ENCODE measurements at regions not wholly inside any gene's neighbourhood (a gene's known extent, or its start where the extent isn't known, plus 50 kb on each side); places are given as distances from the start of the nearest gene placed in this dataset.

GRCh38 chr6:51024126-51024525, 205.5 kb downstream of the TFAP2B start (continued):
- TF ChIP-seq, protein P1, sequence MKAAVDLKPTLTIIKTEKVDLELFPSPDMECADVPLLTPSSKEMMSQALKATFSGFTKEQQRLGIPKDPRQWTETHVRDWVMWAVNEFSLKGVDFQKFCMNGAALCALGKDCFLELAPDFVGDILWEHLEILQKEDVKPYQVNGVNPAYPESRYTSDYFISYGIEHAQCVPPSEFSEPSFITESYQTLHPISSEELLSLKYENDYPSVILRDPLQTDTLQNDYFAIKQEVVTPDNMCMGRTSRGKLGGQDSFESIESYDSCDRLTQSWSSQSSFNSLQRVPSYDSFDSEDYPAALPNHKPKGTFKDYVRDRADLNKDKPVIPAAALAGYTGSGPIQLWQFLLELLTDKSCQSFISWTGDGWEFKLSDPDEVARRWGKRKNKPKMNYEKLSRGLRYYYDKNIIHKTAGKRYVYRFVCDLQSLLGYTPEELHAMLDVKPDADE (IDR thresholded peaks at IDR 0.05): no peak
- TF ChIP-seq POLR2AphosphoS5 (IDR thresholded peaks at IDR 0.05; ENCODE audit: low read depth) (no peak), NANOG (IDR thresholded peaks at IDR 0.05; ENCODE audit: borderline replicate concordance) (no peak)

DNA sequence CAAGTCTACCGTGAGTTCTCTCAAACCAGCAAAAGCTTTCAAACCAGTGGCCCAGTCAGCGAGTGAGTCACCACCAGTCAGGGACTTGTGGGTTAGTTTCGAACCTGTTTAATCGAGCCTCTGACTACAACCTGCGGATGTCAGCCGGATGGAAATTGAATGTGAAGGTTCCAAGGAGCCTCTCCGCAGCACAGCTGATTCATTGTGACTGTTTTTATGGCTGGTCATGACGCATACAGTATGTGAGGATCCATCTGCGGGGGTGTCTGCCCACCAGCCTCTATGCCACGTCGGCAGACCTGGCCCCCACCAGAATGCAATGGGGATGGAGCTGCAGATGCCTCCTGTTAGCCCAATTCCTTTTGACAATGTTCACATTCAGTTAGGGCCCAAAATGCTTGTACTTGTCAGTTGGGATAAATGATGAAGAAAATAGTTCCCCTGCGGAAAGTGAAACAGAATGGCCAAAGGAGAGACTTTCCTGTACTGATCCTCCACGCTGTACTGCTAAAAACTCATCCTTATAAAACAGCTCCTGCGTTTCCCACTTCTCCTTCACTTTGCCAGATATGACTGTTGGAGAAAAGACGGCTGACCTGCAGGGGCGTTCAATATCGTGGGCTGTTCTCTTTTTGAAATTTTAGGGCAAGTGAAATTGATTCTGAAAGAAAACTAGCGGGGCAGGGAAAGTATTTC, 206.6 kb downstream of the TFAP2B start:
- H3K4me1 Mint-ChIP-seq: peaks cover 17% of the 10 kb centered on the region
- no peaks in the 10 kb centered on the region for H3K9me2 ChIP-seq (ENCODE audit: insufficient read depth)
- H3K36me3 Mint-ChIP-seq (ENCODE audit: low read depth): no peaks in the 10 kb centered on the region
- no peaks in the 10 kb centered on the region for H3K79me2 ChIP-seq (replicated peaks; ENCODE audit: insufficient read depth)
- no peaks in the 10 kb centered on the region for H3F3A ChIP-seq (replicated peaks; ENCODE audit: low read depth)
- no peak overlapping the region for H3K4me3 Mint-ChIP-seq
- DNase-seq (ENCODE audit: low spot score) (peak; percentile 15), ATAC-seq (peak; percentile 40; the same call in 2 of the 3 replicates)
- H3K4me3 ChIP-seq: no peak overlapping the region
- H3K9me3 Mint-ChIP-seq: no peaks in the 10 kb centered on the region
- H3K27me3 ChIP-seq (ENCODE audit: insufficient read depth): no peaks in the 10 kb centered on the region
- H3K27ac ChIP-seq (ENCODE audit: low read depth): no peak overlapping the region
- H4K20me1 ChIP-seq (replicated peaks; ENCODE audit: insufficient read depth): no peaks in the 10 kb centered on the region
- H2AFZ ChIP-seq: 0 out of 2 replicates have a peak overlapping the region, but pooled peaks have one; percentile 28
- no peak overlapping the region for H3K4me2 ChIP-seq
- no peak overlapping the region for H3K27ac Mint-ChIP-seq
- no peaks in the 10 kb centered on the region for H3K27me3 Mint-ChIP-seq (ENCODE audit: insufficient read depth, low read depth, poor library complexity)
- no peaks in the 10 kb centered on the region for H3K36me3 ChIP-seq (ENCODE audit: insufficient read depth)
- H3K4me1 ChIP-seq (ENCODE audit: insufficient read depth): peaks cover 5% of the 10 kb centered on the region; the same call in 1 of the 2 replicates
- TF ChIP-seq, protein P2, sequence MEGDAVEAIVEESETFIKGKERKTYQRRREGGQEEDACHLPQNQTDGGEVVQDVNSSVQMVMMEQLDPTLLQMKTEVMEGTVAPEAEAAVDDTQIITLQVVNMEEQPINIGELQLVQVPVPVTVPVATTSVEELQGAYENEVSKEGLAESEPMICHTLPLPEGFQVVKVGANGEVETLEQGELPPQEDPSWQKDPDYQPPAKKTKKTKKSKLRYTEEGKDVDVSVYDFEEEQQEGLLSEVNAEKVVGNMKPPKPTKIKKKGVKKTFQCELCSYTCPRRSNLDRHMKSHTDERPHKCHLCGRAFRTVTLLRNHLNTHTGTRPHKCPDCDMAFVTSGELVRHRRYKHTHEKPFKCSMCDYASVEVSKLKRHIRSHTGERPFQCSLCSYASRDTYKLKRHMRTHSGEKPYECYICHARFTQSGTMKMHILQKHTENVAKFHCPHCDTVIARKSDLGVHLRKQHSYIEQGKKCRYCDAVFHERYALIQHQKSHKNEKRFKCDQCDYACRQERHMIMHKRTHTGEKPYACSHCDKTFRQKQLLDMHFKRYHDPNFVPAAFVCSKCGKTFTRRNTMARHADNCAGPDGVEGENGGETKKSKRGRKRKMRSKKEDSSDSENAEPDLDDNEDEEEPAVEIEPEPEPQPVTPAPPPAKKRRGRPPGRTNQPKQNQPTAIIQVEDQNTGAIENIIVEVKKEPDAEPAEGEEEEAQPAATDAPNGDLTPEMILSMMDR (conservative IDR thresholded peaks at IDR 0.05; ENCODE audit: low read depth in 2 of 2): no peak
- TF ChIP-seq ZNF462 (CRISPR knock-in tag; IDR thresholded peaks at IDR 0.05) (no peak), JUNB (IDR thresholded peaks at IDR 0.05; ENCODE audit: unreplicated experiment) (no peak), POLR2AphosphoS5 (IDR thresholded peaks at IDR 0.05; ENCODE audit: low read depth) (no peak), CREB1 (CRISPR knock-in tag; IDR thresholded peaks at IDR 0.05; ENCODE audit: low read depth) (no peak), ZNF331 (CRISPR knock-in tag; IDR thresholded peaks at IDR 0.05; ENCODE audit: low read depth) (no peak), EZH2 (IDR thresholded peaks at IDR 0.05; ENCODE audit: low read depth, unreplicated experiment) (no peak), ZNF114 (CRISPR knock-in tag; IDR thresholded peaks at IDR 0.05) (no peak), EZH2phosphoT487 (IDR thresholded peaks at IDR 0.05; ENCODE audit: unreplicated experiment) (no peak)
- TF ChIP-seq, protein P1 (IDR thresholded peaks at IDR 0.05): no peak
